Neural progenitor cell (in vitro differentiated cells): ENCODE measurements at regions not wholly inside any gene's neighbourhood (a gene's known extent, or its start where the extent isn't known, plus 50 kb on each side); places are given as distances from the start of the nearest gene placed in this dataset.

Experiments used
- DNase-seq: peaks from one replicate; pipeline ENCODE4 v3.0.0-alpha.2; 2016; ENCODE audit warnings: low spot score
- H2AFZ ChIP-seq: fragments of 200-600 bp; sonication (generic); replicated peaks from 2 replicates; pipeline ENCODE4 v1.6.1; 2016; ENCODE audit warnings: antibody characterized with exemption
- H3F3A ChIP-seq: fragments of 200-600 bp; sonication (generic); 2 replicates; pipeline ENCODE4 v1.6.1; 2016; ENCODE audit warnings: antibody characterized with exemption, low read depth
- H3K27ac ChIP-seq: fragments of 200-600 bp; sonication (generic); 2 replicates; pipeline ENCODE4 v1.5.1; 2016; ENCODE audit warnings: mild to moderate bottlenecking
- H3K27me3 ChIP-seq: fragments of 200-600 bp; sonication (generic); 2 replicates; pipeline ENCODE4 v1.6.1; 2016; ENCODE audit warnings: mild to moderate bottlenecking, moderate library complexity
- H3K36me3 ChIP-seq: fragments of 200-600 bp; sonication (generic); 2 replicates; pipeline ENCODE4 v1.5.1; 2016
- H3K4me1 ChIP-seq: fragments of 200-600 bp; sonication (generic); 2 replicates; pipeline ENCODE4 v1.6.1; 2016; ENCODE audit warnings: mixed run types
- H3K4me2 ChIP-seq: fragments of 200-600 bp; sonication (generic); 2 replicates; pipeline ENCODE4 v1.6.1; 2016
- H3K4me3 ChIP-seq: fragments of 200-600 bp; sonication (generic); 2 replicates; pipeline ENCODE4 v1.5.1; 2016
- H3K79me2 ChIP-seq: fragments of 200-600 bp; sonication (generic); 2 replicates; pipeline ENCODE4 v1.6.1; 2016; ENCODE audit warnings: low read depth
- H3K9ac ChIP-seq: fragments of 200-600 bp; sonication (generic); 2 replicates; pipeline ENCODE4 v1.6.1; 2016
- H3K9me3 ChIP-seq: fragments of 200-600 bp; sonication (generic); 2 replicates; pipeline ENCODE4 v1.5.1; 2016; ENCODE audit warnings: low read depth
- H4K20me1 ChIP-seq: fragments of 200-600 bp; sonication (generic); 2 replicates; pipeline ENCODE4 v1.6.1; 2016; ENCODE audit warnings: low read depth
- H3K27ac Mint-ChIP-seq: 3 replicates; pipeline ENCODE4 v1.8.0; 2021; ENCODE audit warnings: mixed read lengths
- H3K27me3 Mint-ChIP-seq: 2 replicates; pipeline ENCODE4 v1.8.0; 2022; ENCODE audit warnings: low read depth, mild to moderate bottlenecking, inconsistent platforms, moderate library complexity, mixed read lengths; ENCODE audit not compliant: insufficient read depth
- H3K36me3 Mint-ChIP-seq: 3 replicates; pipeline ENCODE4 v1.8.0; 2021; ENCODE audit warnings: mixed read lengths
- H3K4me1 Mint-ChIP-seq: 3 replicates; pipeline ENCODE4 v1.8.0; 2021; ENCODE audit warnings: mixed read lengths
- H3K4me3 Mint-ChIP-seq: 3 replicates; pipeline ENCODE4 v1.8.0; 2021; ENCODE audit warnings: mild to moderate bottlenecking, moderate library complexity, mixed read lengths
- H3K9me3 Mint-ChIP-seq: 3 replicates; pipeline ENCODE4 v1.8.0; 2020; ENCODE audit warnings: mixed read lengths
- EZH2 ChIP-seq: fragments of 200-600 bp; sonication (generic); IDR thresholded peaks from 2 replicates; pipeline ENCODE4 v1.6.1; 2017; ENCODE audit warnings: antibody characterized with exemption, mild to moderate bottlenecking, moderate library complexity
- EZH2phosphoT487 ChIP-seq: fragments of 200-600 bp; sonication (generic); IDR thresholded peaks from 2 replicates; pipeline ENCODE4 v1.6.1; 2017; ENCODE audit warnings: antibody characterized with exemption
- TF ChIP-seq, protein P1 (sequence below): fragments of 200-600 bp; sonication (generic); IDR thresholded peaks from 2 replicates; pipeline ENCODE4 v1.5.1; 2017; ENCODE audit warnings: antibody characterized with exemption, mild to moderate bottlenecking

GRCh38 chr7:91653286-91653685 lies 227.2 kb downstream of the MTERF1 start:
- no peak overlapping the region for H3K4me3 Mint-ChIP-seq
- no peaks in the 10 kb centered on the region for H3K27me3 Mint-ChIP-seq

GRCh38 chr7:91655656-91656055 lies 224.8 kb downstream of the MTERF1 start:
- no peak overlapping the region for H3K4me2 ChIP-seq
- no peaks in the 10 kb centered on the region for H3K36me3 ChIP-seq
- no peak overlapping the region for H3K27ac ChIP-seq
- peaks cover 11% of the 10 kb centered on the region for H3K4me1 ChIP-seq
- peaks cover 16% of the 10 kb centered on the region for H3K4me1 Mint-ChIP-seq
- no peak overlapping the region for H3K27ac Mint-ChIP-seq
- no peak overlapping the region for H2AFZ ChIP-seq
- no peaks in the 10 kb centered on the region for H3K36me3 Mint-ChIP-seq
- no peaks in the 10 kb centered on the region for H3K9me3 ChIP-seq
- no peaks in the 10 kb centered on the region for H3F3A ChIP-seq
- H3K4me3 Mint-ChIP-seq, result no peak overlapping the region
- TF ChIP-seq EZH2 (no peak), EZH2phosphoT487 (no peak)
- TF ChIP-seq, protein P1, sequence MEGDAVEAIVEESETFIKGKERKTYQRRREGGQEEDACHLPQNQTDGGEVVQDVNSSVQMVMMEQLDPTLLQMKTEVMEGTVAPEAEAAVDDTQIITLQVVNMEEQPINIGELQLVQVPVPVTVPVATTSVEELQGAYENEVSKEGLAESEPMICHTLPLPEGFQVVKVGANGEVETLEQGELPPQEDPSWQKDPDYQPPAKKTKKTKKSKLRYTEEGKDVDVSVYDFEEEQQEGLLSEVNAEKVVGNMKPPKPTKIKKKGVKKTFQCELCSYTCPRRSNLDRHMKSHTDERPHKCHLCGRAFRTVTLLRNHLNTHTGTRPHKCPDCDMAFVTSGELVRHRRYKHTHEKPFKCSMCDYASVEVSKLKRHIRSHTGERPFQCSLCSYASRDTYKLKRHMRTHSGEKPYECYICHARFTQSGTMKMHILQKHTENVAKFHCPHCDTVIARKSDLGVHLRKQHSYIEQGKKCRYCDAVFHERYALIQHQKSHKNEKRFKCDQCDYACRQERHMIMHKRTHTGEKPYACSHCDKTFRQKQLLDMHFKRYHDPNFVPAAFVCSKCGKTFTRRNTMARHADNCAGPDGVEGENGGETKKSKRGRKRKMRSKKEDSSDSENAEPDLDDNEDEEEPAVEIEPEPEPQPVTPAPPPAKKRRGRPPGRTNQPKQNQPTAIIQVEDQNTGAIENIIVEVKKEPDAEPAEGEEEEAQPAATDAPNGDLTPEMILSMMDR, result no peak
- H3K27me3 ChIP-seq, result peaks cover 27% of the 10 kb centered on the region
- H4K20me1 ChIP-seq, result no peaks in the 10 kb centered on the region
- H3K4me3 ChIP-seq, result no peak overlapping the region
- no peak overlapping the region for H3K9ac ChIP-seq
- DNase-seq, result no peak
- no peaks in the 10 kb centered on the region for H3K79me2 ChIP-seq
- no peaks in the 10 kb centered on the region for H3K9me3 Mint-ChIP-seq
- no peaks in the 10 kb centered on the region for H3K27me3 Mint-ChIP-seq

More at GRCh38 chr7:91653286-91653685, 227.2 kb downstream of the MTERF1 start:
- Histone ChIP-seq H3K4me2 (no peak overlapping the region), H3K9ac (no peak overlapping the region), H3K27ac (no peak overlapping the region), H3K4me1 (peaks cover 11% of the 10 kb centered on the region), H3F3A (no peaks in the 10 kb centered on the region), H3K36me3 (no peaks in the 10 kb centered on the region), H3K4me3 (no peak overlapping the region), H3K79me2 (no peaks in the 10 kb centered on the region), H3K9me3 (no peaks in the 10 kb centered on the region), H3K27me3 (peaks cover 32% of the 10 kb centered on the region), H4K20me1 (no peaks in the 10 kb centered on the region), H2AFZ (no peak overlapping the region)
- TF ChIP-seq, protein P1, result no peak
- no peak for TF ChIP-seq EZH2phosphoT487
- no peak for TF ChIP-seq EZH2
- DNase-seq, result no peak
- Mint-ChIP-seq H3K36me3 (no peaks in the 10 kb centered on the region), H3K27ac (no peak overlapping the region), H3K4me1 (peaks cover 14% of the 10 kb centered on the region), H3K9me3 (peaks cover 2% of the 10 kb centered on the region)

DNA sequence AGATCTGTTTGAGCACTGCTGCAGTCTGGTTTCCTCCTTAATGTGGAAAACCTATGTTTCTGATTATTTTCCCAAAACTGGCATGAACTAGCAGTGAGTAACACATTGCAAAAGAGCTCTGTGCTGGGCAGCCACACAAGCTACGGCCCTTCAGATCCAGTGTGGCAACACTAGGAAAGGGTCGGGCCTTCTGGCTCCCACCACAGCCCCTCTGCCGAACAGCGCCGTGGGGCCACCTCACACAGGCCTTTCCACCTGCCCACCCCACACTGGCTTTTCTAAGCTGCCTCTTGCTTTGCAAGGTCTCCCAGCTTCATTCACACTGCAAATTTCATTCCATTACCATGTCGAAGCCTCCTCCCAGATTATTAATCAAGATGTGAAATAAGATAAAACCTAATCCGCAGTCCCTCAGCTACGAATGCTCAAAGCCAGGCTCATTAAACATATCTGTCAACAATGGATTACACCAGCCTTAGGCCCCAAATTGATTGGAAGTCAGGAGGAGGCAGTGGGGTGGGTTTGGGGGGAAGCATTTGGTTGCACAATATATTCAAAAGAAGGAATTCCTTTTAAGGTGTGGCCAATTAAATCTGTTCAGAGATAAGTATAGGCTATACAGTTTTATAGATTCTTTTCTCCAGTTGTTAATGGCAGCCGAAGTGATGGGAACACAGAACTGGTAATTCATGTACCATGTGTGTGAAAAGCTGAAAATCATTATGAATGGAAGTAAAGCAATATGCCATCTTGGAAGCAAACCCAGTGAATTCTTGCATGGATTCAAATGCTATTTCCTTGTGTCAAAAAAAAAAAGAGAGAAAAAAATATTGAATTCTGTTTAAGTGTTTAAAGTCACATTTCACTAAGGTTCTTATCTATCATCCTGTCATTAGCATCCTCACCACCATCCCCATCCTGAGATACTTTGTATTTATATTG lies 223.7 kb downstream of the MTERF1 start:
- DNase-seq, result no peak
- Histone ChIP-seq H3K27ac (no peak overlapping the region), H4K20me1 (no peaks in the 10 kb centered on the region), H3K79me2 (no peaks in the 10 kb centered on the region), H3K27me3 (peaks cover 21% of the 10 kb centered on the region), H3K4me1 (peaks cover 7% of the 10 kb centered on the region), H3K9me3 (no peaks in the 10 kb centered on the region), H3K9ac (no peak overlapping the region), H3K4me3 (no peak overlapping the region), H3K36me3 (no peaks in the 10 kb centered on the region), H3K4me2 (no peak overlapping the region), H3F3A (no peaks in the 10 kb centered on the region), H2AFZ (no peak overlapping the region)
- Mint-ChIP-seq H3K9me3 (no peaks in the 10 kb centered on the region), H3K27me3 (no peaks in the 10 kb centered on the region), H3K36me3 (no peaks in the 10 kb centered on the region), H3K4me3 (no peak overlapping the region), H3K4me1 (peaks cover 13% of the 10 kb centered on the region), H3K27ac (no peak overlapping the region)
- TF ChIP-seq, protein P1, result no peak
- no peak for TF ChIP-seq EZH2
- TF ChIP-seq EZH2phosphoT487, result no peak
